Right lobe of liver (tissue), 4 donors: ENCODE measurements at regions not wholly inside any gene's neighbourhood (a gene's known extent, or its start where the extent isn't known, plus 50 kb on each side); places are given as distances from the start of the nearest gene placed in this dataset.

Source experiments
- CTCF ChIP-seq, 4 donors: fragments of 200-600 bp in 3 of 4; fragments of 450-650 bp in 1 of 4; IDR thresholded peaks; one replicate each; pipeline versions ENCODE4 v1.5.1 to v1.8.0; 2016 to 2022; ENCODE audit warnings: antibody characterized with exemption in 4 of 4, mild to moderate bottlenecking in 2 of 4
- POLR2A ChIP-seq: fragments of 450-650 bp; IDR thresholded peaks from one replicate; pipeline ENCODE4 v1.6.1; 2017; ENCODE audit warnings: antibody characterized with exemption, mild to moderate bottlenecking
- donor health status: DM: no; HTN: no; CAD: no.
- donor health status: DM: no; HTN: no; CAD: no.
- donor health status: DM: no; HTN: yes; CAD: no.

DNA sequence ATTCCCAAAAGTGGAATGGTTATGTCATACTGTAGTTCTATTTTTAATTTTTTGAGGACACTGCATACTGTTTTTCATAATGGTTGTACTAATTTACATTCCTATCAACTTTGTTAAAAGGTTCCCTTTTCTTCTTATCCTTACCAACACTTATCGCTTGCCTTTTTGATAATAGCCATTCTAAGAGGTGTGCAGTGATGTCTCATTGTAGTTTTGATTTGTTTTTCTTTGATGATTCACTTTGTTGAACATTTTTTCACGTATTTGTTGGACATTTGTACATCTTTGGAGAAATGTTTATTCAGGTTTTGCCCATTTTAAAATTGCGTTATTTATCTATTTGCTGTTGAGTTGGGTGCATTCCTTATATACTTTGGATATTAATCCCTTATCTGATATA lies 188.8 kb upstream of the SPRY2 start:
- TF ChIP-seq CTCF (IDR thresholded peaks at IDR 0.05) (no peak), POLR2A (no peak)
